AG20443 (cell line): ENCODE measurements at regions not wholly inside any gene's neighbourhood (a gene's known extent, or its start where the extent isn't known, plus 50 kb on each side); places are given as distances from the start of the nearest gene placed in this dataset.

Source experiments
- DNase-seq: peaks from one replicate; pipeline ENCODE4 v3.0.0; 2012; ENCODE audit warnings: low spot score, mixed read lengths

DNA sequence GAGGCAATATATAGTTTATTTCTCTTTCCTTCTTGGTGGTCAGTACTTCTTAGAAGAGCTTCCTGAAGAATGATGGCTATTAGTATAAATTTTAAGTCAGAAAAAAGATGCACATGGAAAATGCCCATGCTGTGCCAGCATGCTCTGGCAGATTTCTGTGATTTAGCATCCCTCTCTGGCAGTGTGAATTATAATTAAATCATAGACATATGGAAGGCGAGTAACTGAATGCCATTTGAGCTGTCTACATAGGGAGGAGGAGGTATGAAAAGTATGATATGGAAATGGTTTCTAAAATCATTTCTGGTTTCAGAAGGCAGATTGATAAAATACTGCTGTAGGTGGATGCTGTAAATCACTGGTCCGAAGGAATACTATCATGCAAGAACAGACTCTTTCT lies 754.9 kb upstream of the LRATD1 start:
- DNase-seq = no peak

DNA sequence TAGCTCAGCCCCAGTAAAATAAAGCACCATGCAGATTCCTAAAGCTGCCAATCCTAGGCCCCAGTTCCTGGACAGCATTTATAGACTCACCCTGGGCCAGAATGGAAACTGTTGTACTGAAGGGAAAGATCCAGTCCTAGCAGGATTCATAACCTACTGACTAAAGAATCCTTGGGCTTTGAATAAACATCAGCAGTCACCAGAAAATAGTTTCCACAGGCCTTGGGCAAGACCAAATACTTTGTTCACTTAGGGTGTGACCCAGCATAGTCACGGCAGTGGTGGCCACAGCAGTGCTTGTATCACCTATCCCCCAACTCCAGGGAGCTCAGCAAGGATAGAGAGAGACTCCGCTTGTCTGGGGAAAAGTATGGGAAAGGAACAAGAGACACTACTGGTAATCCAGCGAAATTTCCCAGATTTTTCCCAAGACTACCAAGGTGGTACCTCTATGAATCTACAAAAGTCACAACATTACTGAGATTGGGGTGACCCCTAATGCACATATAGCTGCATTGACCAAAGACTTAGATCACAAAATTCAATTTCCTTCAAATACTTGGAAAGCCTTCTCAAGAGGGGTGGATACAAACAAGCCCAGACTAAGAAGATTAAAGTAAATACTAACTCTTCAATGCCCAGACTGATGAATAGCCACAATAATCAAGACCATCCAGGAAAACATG lies 748.1 kb upstream of the LRATD1 start:
- peak; percentile 49 for DNase-seq

DNA sequence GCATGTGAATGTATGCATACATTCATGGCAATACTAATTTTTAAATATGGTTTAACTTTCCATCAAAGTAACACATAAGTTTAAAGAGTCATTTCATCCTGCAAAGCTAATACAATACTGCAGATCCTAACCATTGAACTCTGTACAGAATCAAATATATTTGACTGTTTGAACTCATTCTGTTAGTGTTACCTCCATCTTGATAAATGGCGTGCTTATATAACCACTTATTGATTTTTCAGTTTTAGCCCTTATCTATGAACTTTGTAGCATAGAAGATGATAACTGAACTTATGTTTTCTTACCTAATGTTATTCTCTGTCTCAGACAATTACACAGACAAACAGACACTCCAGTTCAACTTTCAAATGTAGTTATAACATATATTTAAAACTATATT lies 731.0 kb upstream of the LRATD1 start:
- no peak for DNase-seq

DNA sequence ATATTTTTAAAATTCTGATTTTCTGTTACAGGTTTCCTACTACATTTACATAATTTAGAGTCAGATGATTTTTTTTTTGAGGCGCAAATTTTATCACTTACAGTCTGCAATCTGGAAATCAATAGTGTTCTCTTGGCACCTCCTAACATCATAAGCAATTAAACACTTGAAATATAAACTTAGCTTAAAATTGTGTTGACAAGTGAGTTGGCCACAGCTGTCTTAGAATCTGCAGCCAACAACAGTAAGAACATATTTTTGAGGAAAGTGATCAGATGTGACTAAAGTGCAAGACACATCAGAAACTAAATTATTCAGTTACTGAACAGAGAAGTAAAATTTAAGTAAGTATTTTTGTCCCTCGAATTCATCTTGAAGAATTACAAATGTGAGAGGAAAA lies 726.7 kb upstream of the LRATD1 start:
- no peak for DNase-seq

DNA sequence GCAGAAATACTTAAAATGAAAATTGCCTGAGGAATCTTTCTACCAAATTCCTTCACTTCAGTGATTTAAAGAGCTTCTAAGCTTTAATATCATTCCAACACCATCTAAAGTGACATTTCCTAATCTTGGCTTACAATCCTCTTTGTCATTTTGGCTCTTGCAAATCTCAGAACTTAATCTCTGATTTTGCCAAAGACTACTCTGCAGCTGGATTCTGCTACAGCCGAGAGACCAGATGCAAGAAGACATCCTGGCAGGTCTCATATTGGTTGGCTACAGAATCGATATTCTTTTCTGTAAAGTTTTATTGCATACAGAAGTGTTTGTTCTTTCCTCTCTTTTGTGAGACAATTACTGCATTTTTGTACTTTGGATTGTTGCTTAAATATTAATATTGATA lies 716.5 kb upstream of the LRATD1 start:
- no peak for DNase-seq

DNA sequence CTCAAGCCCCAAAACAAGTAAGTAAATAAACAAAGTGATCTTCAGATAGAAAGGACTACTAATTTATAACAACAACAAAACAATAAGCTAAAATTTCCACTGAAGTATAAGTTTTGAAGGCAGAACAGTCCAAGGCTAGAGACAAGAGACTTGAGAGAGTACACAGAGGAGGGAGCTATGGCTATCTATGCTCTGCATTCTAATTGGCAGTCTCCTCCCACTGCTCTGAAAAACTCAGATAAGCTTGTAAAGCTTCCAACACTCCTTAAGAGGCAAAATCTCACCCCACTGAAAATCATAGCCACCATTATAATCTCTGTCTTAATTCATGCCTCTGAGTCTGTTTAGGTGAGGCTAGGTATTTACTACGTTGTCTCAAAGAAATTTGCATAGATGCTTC lies 714.6 kb upstream of the LRATD1 start:
- DNase-seq = no peak

DNA sequence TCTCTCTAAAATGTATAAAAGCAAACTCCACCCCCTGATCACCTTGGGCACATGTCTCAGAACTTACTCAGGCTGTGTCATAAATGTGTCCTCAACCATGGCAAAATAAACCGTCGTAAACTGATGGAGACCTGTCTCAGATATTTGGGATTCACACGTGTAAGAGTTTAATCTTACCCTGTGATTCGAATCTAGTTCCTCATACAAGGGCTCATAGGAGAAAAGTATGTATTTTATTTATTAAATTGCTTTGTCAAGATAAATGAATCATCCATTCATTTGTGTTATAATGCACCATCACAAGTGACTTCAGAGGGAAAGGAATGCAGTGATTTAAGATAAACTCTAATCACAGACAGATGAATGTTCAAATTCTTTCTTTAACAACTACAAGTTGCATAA lies 712.5 kb upstream of the LRATD1 start:
- DNase-seq = peak; percentile 11

DNA sequence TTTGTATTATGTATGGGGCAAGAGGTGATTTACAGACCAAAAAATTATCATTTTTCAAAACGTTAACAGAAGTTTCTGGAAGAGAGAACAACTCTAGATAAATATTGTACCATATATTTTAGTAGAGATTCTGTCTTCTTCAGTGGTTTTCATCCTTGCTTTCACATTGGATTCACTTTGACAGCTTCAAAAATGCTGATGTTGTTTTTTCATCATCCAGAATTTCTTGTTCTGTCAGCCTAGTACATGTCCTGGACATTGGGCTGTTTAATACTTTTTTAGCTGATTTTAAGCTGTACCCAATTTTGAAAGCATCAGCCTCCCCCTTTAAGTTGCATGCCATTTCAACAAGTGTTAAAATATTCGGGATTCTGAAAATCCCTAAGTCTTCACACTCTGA lies 711.3 kb upstream of the LRATD1 start:
- DNase-seq = no peak

DNA sequence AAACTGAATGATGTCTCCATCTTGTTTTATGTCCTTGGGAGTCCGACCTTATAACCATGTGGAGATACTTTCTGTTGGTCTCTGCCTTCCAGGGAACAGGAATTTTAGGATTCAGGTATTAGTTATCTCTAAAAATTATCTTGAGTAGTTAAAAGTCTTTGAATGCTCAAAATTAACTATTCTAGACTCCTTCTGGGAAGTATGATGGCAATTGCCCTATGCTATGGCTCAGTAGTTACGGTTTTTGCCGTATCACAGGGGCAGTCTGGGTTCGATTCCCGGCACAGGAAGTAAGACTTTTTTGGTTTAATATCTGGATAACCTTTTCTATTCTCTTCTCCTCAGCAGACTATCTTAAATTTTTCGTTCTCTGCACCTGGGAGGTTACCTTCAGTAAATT lies 708.7 kb upstream of the LRATD1 start:
- DNase-seq = no peak

DNA sequence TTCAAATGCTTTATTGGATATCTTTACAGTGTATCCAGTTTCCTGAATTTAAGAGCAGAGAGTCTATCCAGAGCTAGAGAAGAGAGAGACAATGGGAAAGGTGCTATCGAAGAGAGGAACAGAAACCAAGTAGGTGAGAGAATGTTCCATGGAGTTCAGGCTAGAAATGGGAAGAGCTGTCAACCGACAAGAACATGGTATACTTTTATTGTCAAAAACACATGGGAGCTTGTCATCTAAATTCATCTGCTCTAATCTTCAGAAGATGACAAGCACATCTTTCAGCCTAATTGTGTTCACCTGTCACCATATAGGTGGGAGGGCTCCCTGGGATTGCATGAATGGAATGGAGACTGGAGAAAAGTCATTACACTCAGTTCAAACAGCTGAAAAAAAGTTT lies 690.4 kb upstream of the LRATD1 start:
- no peak for DNase-seq

DNA sequence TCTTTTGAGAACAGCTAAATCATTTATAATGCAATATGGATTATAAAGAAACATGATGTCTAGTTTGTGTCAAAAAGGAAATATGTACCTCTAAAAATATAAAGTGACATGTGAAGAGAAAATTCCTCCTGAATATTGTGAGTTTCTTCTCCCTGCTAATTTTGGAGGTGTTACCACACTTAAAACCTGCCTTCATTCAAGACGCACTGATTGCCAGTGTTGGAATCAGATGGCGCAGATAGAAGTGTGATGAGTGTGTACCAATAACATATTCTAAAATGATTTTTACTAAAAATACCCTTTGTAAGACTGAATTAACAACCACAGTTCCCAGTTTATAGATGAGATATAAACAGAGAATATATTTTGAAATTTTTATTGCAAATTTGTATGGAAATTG lies 681.8 kb upstream of the LRATD1 start:
- DNase-seq = no peak

DNA sequence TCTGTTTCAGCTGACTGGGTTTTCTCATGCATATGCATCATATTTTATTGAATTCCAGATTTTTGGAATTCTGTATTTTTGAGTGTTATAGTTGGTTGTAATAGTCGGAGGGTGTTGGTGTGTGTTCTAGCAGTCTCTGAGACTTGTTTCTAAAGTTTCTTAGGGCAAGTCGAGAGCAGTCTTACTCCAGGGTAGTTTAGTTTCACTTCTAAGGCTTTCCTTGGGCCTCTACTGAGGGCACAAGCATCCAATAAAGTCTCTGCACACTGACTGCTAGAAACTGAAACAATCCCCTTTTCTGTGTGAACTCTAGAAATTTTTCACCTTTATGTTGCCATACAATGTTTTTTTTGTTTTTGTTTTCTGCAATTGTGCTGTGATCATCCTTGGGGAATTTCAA lies 663.7 kb upstream of the LRATD1 start:
- peak; percentile 11 for DNase-seq

DNA sequence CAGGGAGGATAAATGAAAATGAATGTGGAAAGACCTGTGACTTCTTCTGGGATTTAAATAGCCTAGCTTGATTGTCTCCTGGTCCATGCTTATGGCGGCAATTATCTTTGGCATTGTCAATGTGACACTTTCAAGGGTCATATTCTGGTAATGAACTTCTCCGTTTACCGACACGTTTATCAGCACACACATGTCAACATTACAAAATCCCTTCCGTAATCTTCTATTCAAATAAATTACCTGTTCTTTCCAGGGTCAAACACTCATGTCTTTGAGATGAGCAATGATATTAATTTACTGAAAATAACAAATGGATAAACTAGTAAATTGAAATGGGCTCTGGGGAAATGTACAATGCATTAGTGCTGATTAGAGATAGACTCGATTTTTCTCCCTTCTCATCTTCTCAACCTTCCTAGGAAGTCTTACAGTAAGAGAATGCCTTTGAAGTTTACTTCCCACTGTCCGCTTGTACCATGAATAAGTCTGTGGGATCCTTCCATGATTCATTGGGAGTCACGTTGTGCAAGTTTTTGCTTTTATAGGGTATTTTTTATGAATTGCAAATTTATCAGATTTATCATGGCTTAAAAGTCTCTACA lies 646.3 kb upstream of the LRATD1 start:
- no peak for DNase-seq

DNA sequence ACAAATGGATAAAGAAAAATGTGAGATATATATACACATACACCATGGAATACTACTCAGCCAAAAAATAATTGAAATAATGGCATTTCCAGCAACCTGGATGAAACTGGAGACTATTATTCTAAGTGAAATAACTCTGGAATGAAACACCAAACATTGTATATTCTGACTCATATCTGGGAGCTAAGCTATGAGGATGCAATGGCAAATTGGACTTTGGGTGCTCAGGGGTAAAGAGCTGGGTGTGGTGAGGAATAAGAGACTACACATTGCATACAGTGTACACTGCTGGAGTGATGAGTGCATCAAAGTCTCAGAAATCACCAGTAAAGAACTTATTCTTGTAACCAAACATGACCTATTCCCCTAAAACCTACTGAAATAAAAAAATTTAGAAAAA lies 636.0 kb upstream of the LRATD1 start:
- no peak for DNase-seq

DNA sequence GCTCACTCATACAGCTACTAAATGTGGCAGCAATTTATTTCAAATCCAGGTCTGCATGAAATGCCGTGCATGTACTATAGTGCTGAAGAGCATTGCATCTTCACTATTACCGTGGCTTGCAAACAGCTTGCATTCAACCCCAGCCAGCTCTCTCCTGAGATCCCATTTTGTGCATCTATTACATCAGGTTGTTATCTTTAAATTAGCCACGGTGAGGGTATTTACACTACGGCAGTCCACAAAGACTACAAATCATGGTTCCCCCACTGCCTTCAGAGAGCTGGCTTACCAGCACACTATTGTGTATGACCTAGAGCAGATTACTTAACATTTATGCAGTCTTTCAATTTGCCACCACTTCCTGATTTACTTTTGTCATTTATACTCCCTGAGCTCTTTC lies 621.3 kb upstream of the LRATD1 start:
- no peak for DNase-seq

DNA sequence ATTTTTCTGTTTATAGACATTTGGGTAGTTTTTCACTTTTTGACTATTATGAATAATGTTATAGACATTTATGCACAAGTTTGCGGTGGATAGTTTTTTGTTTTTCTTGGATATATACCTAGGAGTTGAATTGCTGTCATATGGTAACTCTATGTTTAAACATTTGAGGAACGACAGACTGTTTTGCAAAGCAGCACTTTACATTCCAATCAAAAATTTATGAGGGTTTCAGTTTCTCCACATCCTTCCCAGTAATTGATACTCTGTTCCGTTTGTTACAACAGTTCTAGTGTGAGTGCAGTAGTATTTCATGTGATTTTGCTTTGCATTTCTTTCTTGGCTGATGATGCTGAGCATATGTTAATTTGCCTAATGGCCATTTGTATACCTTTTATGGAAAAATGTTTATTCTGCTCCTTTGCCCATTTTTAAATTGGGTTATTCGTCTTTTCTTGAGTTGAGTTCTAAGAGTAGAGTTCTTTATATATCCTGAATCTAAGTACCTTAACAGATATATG lies 617.3 kb upstream of the LRATD1 start:
- DNase-seq = no peak

DNA sequence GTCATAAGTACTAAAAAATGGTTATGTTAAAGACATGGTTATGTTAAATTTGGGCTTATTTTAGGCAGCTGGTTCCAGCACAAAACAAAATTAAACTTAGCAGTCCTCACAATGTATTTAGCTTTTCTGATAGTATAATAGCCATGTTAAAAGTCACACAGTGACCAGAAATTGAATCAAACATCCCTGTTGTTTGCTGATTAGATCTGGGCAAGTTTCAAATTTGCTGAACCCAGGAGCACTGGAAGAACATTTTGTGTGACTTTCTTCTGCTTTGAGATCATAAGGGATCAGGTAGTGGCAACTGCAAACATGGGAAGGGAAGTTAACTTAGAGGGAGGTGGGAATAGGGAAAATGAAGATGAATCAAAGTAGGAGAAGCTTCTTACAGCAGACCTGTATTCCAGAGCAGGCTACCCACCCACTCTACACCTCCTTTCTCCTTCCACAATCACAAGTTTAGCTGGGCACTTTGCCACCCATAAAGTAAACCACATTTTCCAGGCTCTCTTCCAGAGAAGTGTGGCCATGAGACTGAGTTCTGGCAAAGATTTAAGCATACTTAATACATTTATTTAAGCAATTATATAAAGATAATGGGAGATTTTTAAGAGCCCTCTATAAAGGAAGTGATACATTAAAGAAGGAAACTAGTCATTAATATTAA lies 616.1 kb upstream of the LRATD1 start:
- no peak for DNase-seq

DNA sequence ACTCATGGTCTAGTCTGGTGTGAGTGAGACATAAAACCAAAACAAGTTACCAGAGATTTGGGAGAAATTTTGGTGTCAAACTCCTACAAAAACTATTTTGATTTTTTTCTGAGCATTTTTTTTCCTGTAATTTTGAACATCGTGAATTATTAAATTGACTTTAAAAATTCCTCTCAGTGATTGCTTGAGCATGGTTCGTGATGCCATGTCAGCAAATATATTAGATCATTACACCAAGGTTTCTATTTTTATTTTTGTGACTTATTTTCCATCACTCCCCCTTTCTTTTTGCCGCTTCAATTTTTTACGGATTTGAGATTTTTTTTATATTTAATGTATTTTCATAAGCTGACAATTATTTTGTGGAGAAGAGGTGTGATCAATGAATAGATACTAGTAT lies 613.9 kb upstream of the LRATD1 start:
- no peak for DNase-seq

DNA sequence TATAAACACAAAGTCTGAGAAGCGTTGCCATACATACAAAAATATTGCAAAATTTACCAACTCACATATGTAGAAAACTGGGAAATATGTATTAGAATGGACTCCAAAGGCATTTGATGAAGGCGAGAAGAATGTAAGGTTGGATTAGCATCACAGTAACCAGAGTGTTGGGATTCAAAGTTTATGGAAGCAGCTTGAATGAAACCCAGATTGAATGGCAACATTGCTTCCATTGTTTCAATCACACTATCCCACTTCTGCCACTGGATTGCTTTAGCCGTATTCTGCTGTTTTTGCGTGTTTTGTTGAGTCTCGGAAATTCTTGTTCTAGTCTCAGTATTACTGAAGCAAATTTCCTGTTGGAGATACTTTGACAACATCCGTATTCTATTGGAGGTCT lies 609.0 kb upstream of the LRATD1 start:
- DNase-seq = no peak

DNA sequence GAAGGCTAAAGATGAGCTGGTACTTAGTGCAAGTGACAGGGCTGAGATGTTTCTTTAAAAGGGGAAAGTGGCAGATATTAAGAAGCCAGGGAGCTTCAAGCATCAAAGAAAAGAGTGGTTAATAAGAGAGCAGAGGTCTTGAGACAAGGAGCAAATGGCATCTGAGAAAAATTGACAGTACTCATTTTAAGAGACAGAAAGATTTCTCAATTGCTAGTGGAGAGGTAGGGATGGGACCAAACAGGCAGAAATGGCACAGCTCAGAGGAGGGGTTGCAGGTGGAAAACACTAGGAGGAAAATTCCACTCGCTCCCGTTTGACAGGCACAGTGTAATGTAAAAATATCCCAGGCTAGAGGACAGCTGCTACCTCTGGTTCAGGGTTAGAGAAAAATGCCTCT lies 593.4 kb upstream of the LRATD1 start:
- DNase-seq = no peak

DNA sequence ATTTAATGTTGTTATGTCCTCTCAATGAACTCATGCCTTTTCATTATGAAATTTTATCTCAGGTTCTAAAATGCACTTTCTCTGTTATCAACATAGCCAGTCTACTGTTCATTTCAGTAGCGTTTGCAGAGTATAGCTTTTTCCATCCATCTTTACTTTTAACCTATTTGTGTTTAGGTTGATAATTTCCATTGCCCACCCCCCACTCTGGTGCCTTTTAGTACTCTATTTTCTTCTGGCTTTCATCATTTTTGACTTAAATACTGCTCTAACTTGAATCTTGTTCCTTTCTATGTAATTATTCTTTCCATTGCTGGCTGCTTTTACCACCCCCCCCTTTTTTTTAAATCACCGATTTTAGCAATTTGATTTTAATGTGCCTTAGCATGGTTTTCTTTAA lies 585.0 kb upstream of the LRATD1 start:
- DNase-seq = no peak

DNA sequence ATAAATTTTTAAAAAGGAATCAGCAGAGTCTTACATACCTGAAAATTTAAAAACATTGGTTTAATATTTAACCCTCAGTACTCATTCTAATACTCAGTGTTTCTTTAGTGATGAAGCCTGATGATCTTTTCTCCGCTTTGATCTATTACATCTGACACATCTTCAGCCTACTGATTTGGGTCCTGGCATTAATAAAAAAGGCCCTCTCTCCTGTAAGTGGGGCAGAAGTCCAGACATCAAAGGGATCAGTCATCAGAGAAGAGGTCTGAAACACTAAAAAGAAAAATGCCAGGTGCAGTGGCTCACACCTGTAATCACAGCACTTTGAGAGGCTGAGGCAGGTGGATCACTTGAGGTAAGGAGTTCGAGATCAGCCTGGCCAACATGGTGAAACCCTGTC lies 581.1 kb upstream of the LRATD1 start:
- DNase-seq = no peak

DNA sequence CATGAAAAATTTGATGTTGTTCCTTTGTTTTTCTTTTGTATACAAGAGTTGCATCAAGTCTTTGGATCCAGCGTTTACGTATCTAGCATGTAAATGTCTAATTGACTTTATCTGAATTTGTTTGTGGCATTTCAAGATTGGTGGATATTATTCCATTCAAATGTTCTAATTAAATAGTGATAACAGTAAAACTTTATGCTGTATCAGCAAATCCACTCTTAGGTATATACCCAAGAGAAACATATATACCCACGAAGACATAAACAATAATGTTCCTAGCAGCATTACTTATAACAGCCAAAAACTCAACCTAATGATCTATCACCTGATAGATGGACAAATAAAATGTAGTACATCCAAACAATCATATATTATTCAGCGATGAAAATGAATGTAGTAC lies 579.4 kb upstream of the LRATD1 start:
- no peak for DNase-seq

DNA sequence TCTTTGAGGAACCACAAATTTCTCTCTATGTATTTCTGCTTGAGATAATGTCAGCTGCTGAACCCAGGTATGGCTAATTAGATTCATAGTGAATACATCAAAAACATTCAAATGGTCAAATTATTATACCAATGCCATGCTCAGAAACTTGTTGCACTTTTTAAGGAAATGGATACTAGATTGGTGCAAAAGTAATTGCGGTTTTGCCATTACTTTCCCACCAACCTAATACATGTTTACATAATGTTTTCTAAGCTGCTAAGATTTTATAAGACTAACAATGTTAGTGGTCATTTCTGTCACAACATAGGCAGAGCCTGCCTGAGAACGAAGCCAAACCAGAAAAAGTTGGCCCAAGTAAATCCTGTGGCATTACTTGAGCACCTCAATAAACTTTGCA lies 568.2 kb upstream of the LRATD1 start:
- DNase-seq = no peak
